Naive thymus-derived CD8-positive, alpha-beta T cell (primary cell): ENCODE measurements at regions not wholly inside any gene's neighbourhood (a gene's known extent, or its start where the extent isn't known, plus 50 kb on each side); places are given as distances from the start of the nearest gene placed in this dataset.

Experiments
- ATAC-seq, 2 donors: fragments of 150-1000 bp; cut with Tn5 transposase in 1 of 2; sonication (Bioruptor Pico), chemical (Tn5 transposase) in 1 of 2; 1 replicate in 1 of 2; 2 replicates in 1 of 2; pipeline ENCODE4 v1.10.0; 2021; ENCODE audit warnings: mild to moderate bottlenecking in 2 of 2, moderate library complexity in 2 of 2
- POLR2A ChIA-PET: fragments of 350-600 bp; sonication (Branson Sonifier 250); formaldehyde crosslinking; loops from one replicate; lab custom pipeline; 2021; ENCODE audit warnings: antibody characterized with exemption; lab: Charles Lee
- DNase-seq, 10 donors: peaks; one replicate each; pipeline versions ENCODE4 v3.0.0 to v3.0.0-alpha.2; 2020 to 2022
- H3K27ac Mint-ChIP-seq, 10 donors: one replicate each; pipeline ENCODE4 v1.8.0; 2020 to 2022; ENCODE audit warnings: mild to moderate bottlenecking in 10 of 10, mixed read lengths in 10 of 10, moderate library complexity in 4 of 10, inconsistent platforms in 1 of 10
- H3K27me3 Mint-ChIP-seq, 5 donors: one replicate each; pipeline ENCODE4 v1.8.0; 2021 to 2022; ENCODE audit warnings: mixed read lengths in 5 of 5
- H3K36me3 Mint-ChIP-seq, 3 donors: one replicate each; pipeline ENCODE4 v1.8.0; 2020 to 2022; ENCODE audit warnings: mixed read lengths in 3 of 3, mild to moderate bottlenecking in 2 of 3, inconsistent platforms in 1 of 3
- H3K4me1 Mint-ChIP-seq, 4 donors: one replicate each; pipeline ENCODE4 v1.8.0; 2021 to 2022; ENCODE audit warnings: mixed read lengths in 4 of 4
- H3K4me3 Mint-ChIP-seq, 10 donors: one replicate each; pipeline ENCODE4 v1.8.0; 2020 to 2022; ENCODE audit warnings: mild to moderate bottlenecking in 10 of 10, mixed read lengths in 10 of 10, moderate library complexity in 6 of 10, inconsistent platforms in 1 of 10
- H3K9me3 Mint-ChIP-seq, 9 donors: one replicate each; pipeline ENCODE4 v1.8.0; 2020 to 2022; ENCODE audit warnings: mixed read lengths in 9 of 9, mild to moderate bottlenecking in 3 of 9, inconsistent platforms in 1 of 9, moderate library complexity in 1 of 9

GRCh38 chr4:30821859-30822612 is 101.9 kb downstream of the PCDH7 start:
- no peaks in the 10 kb centered on the region for H3K4me1 Mint-ChIP-seq
- no peaks in the 10 kb centered on the region for H3K27me3 Mint-ChIP-seq
- ATAC-seq (no peak), DNase-seq (no peak)
- H3K4me3 Mint-ChIP-seq, result no peak overlapping the region
- H3K9me3 Mint-ChIP-seq, result peaks cover 0 to 15% (median 4%) of the 10 kb centered on the region in 9 donors
- POLR2A ChIA-PET, result no interaction called here
- H3K36me3 Mint-ChIP-seq, result no peaks in the 10 kb centered on the region
- no peak overlapping the region for H3K27ac Mint-ChIP-seq

- Mint-ChIP-seq H3K27me3 (no peaks in the 10 kb centered on the region), H3K27ac (no peak overlapping the region), H3K36me3 (no peaks in the 10 kb centered on the region), H3K9me3 (peaks cover 0 to 15% (median 4%) of the 10 kb centered on the region in 9 donors), H3K4me3 (no peak overlapping the region), H3K4me1 (no peaks in the 10 kb centered on the region)
- no peak for DNase-seq
- ATAC-seq, result no peak
- POLR2A ChIA-PET, result no interaction called here
Measured at GRCh38 chr4:30822911-30823551, 102.9 kb downstream of the PCDH7 start.

GRCh38 chr4:30825008-30825770 is 105.0 kb downstream of the PCDH7 start:
- no peak overlapping the region for H3K27ac Mint-ChIP-seq
- H3K9me3 Mint-ChIP-seq, result peaks cover 0 to 15% (median 2%) of the 10 kb centered on the region in 9 donors
- POLR2A ChIA-PET, result no interaction called here
- ATAC-seq, result no peak
- no peaks in the 10 kb centered on the region for H3K27me3 Mint-ChIP-seq
- no peaks in the 10 kb centered on the region for H3K4me1 Mint-ChIP-seq
- no peak overlapping the region for H3K4me3 Mint-ChIP-seq
- no peak for DNase-seq
- no peaks in the 10 kb centered on the region for H3K36me3 Mint-ChIP-seq

GRCh38 chr4:30828264-30828926 is 108.2 kb downstream of the PCDH7 start:
- Mint-ChIP-seq H3K27ac (no peak overlapping the region), H3K4me3 (no peak overlapping the region), H3K36me3 (no peaks in the 10 kb centered on the region), H3K9me3 (peaks cover 0 to 14% (median 0%) of the 10 kb centered on the region in 9 donors), H3K27me3 (no peaks in the 10 kb centered on the region), H3K4me1 (no peaks in the 10 kb centered on the region)
- POLR2A ChIA-PET, result no interaction called here
- ATAC-seq (no peak), DNase-seq (no peak)

GRCh38 chr4:30832639-30833038 is 112.5 kb downstream of the PCDH7 start:
- POLR2A ChIA-PET, result no interaction called here
- Mint-ChIP-seq H3K4me3 (no peak overlapping the region), H3K36me3 (no peaks in the 10 kb centered on the region), H3K27me3 (no peaks in the 10 kb centered on the region), H3K9me3 (peaks cover 0 to 6% (median 0%) of the 10 kb centered on the region in 9 donors), H3K4me1 (no peaks in the 10 kb centered on the region), H3K27ac (no peak overlapping the region)
- DNase-seq, result no peak
- ATAC-seq, result no peak

GRCh38 chr4:30833206-30833605 is 113.0 kb downstream of the PCDH7 start:
- Mint-ChIP-seq H3K4me3 (no peak overlapping the region), H3K27me3 (no peaks in the 10 kb centered on the region), H3K9me3 (peaks cover 0 to 6% (median 0%) of the 10 kb centered on the region in 9 donors), H3K4me1 (no peaks in the 10 kb centered on the region), H3K27ac (no peak overlapping the region), H3K36me3 (no peaks in the 10 kb centered on the region)
- ATAC-seq (no peak), DNase-seq (no peak)
- POLR2A ChIA-PET, result no interaction called here

GRCh38 chr4:30835044-30835443 is 114.9 kb downstream of the PCDH7 start:
- Mint-ChIP-seq H3K4me1 (no peaks in the 10 kb centered on the region), H3K36me3 (no peaks in the 10 kb centered on the region), H3K27ac (no peak overlapping the region), H3K4me3 (no peak overlapping the region), H3K27me3 (no peaks in the 10 kb centered on the region), H3K9me3 (peaks cover 0 to 6% (median 0%) of the 10 kb centered on the region in 9 donors)
- ATAC-seq (no peak), DNase-seq (no peak)
- POLR2A ChIA-PET, result no interaction called here

- Mint-ChIP-seq H3K4me3 (no peak overlapping the region), H3K4me1 (no peaks in the 10 kb centered on the region), H3K27me3 (no peaks in the 10 kb centered on the region), H3K36me3 (no peaks in the 10 kb centered on the region), H3K27ac (no peak overlapping the region), H3K9me3 (peaks cover 0 to 6% (median 0%) of the 10 kb centered on the region in 9 donors)
- ATAC-seq (no peak), DNase-seq (no peak)
- POLR2A ChIA-PET, result no interaction called here
Measured at GRCh38 chr4:30836231-30836630, 116.1 kb downstream of the PCDH7 start.

GRCh38 chr4:30837131-30837539 is 117.0 kb downstream of the PCDH7 start:
- H3K27me3 Mint-ChIP-seq, result no peaks in the 10 kb centered on the region
- DNase-seq (no peak), ATAC-seq (no peak)
- peaks cover 0 to 6% (median 0%) of the 10 kb centered on the region in 9 donors for H3K9me3 Mint-ChIP-seq
- H3K36me3 Mint-ChIP-seq, result no peaks in the 10 kb centered on the region
- no peak overlapping the region for H3K4me3 Mint-ChIP-seq
- H3K27ac Mint-ChIP-seq, result no peak overlapping the region
- POLR2A ChIA-PET, result no interaction called here
- no peaks in the 10 kb centered on the region for H3K4me1 Mint-ChIP-seq

GRCh38 chr4:30837861-30838260 is 117.7 kb downstream of the PCDH7 start:
- ATAC-seq (no peak), DNase-seq (no peak)
- H3K36me3 Mint-ChIP-seq, result no peaks in the 10 kb centered on the region
- H3K27ac Mint-ChIP-seq, result no peak overlapping the region
- no peaks in the 10 kb centered on the region for H3K4me1 Mint-ChIP-seq
- POLR2A ChIA-PET, result no interaction called here
- H3K9me3 Mint-ChIP-seq, result peaks cover 0 to 6% (median 0%) of the 10 kb centered on the region in 9 donors
- no peak overlapping the region for H3K4me3 Mint-ChIP-seq
- no peaks in the 10 kb centered on the region for H3K27me3 Mint-ChIP-seq

- no peaks in the 10 kb centered on the region for H3K27me3 Mint-ChIP-seq
- POLR2A ChIA-PET, result no interaction called here
- H3K27ac Mint-ChIP-seq, result no peak overlapping the region
- H3K4me3 Mint-ChIP-seq, result no peak overlapping the region
- H3K4me1 Mint-ChIP-seq, result no peaks in the 10 kb centered on the region
- ATAC-seq, result no peak
- DNase-seq, result no peak
- no peaks in the 10 kb centered on the region for H3K36me3 Mint-ChIP-seq
- H3K9me3 Mint-ChIP-seq, result peaks cover 0 to 6% (median 0%) of the 10 kb centered on the region in 9 donors
Measured at GRCh38 chr4:30838331-30838730, 118.2 kb downstream of the PCDH7 start.

GRCh38 chr4:30839583-30840520 is 119.7 kb downstream of the PCDH7 start:
- no peak overlapping the region for H3K4me3 Mint-ChIP-seq
- no peaks in the 10 kb centered on the region for H3K36me3 Mint-ChIP-seq
- POLR2A ChIA-PET, result no interaction called here
- ATAC-seq (no peak), DNase-seq (no peak)
- no peak overlapping the region for H3K27ac Mint-ChIP-seq
- no peaks in the 10 kb centered on the region for H3K27me3 Mint-ChIP-seq
- H3K9me3 Mint-ChIP-seq, result peaks cover 0 to 3% (median 0%) of the 10 kb centered on the region in 9 donors
- H3K4me1 Mint-ChIP-seq, result no peaks in the 10 kb centered on the region
